Astrocyte (in vitro differentiated cells and primary cell): ENCODE measurements at regions not wholly inside any gene's neighbourhood (a gene's known extent, or its start where the extent isn't known, plus 50 kb on each side); places are given as distances from the start of the nearest gene placed in this dataset.

ENCODE experiments used
- DNase-seq: peaks from one replicate; pipeline ENCODE4 v3.0.0-alpha.2; 2010; ENCODE audit warnings: low read depth
- FAIRE-seq: peaks from 2 replicates; lab custom pipeline; 2011; peaks lifted over from hg19 to GRCh38; lab: Jason Lieb, UNC
- H2AFZ ChIP-seq: 2 replicates; pipeline ENCODE4 v1.6.0; 2012; ENCODE audit warnings: low read depth, low read length, inconsistent platforms
- H3K27ac ChIP-seq: 2 replicates; pipeline ENCODE4 v1.5.1; 2011; ENCODE audit warnings: low read depth, low read length, inconsistent platforms
- H3K27me3 ChIP-seq: 2 replicates; pipeline ENCODE4 v1.6.0; 2011; ENCODE audit warnings: low read length, inconsistent platforms; ENCODE audit not compliant: insufficient read depth
- H3K36me3 ChIP-seq: 2 replicates; pipeline ENCODE4 v1.5.1; 2011; ENCODE audit warnings: low read length, inconsistent platforms; ENCODE audit not compliant: insufficient read depth
- H3K4me1 ChIP-seq: 2 replicates; pipeline ENCODE4 v1.5.1; 2011; ENCODE audit warnings: low read length, inconsistent platforms; ENCODE audit not compliant: insufficient read depth
- H3K4me2 ChIP-seq: 2 replicates; pipeline ENCODE4 v1.6.0; 2012; ENCODE audit warnings: low read length, inconsistent platforms
- H3K4me3 ChIP-seq: 2 replicates; pipeline ENCODE4 v1.5.1; 2011; ENCODE audit warnings: low read depth, mild to moderate bottlenecking, low read length, inconsistent platforms; ENCODE audit not compliant: insufficient read depth
- H3K79me2 ChIP-seq: 2 replicates; pipeline ENCODE4 v1.6.0; 2012; ENCODE audit warnings: mild to moderate bottlenecking, low read length, inconsistent platforms; ENCODE audit not compliant: insufficient read depth
- H3K9ac ChIP-seq: 2 replicates; pipeline ENCODE4 v1.6.0; 2012; ENCODE audit warnings: mild to moderate bottlenecking, low read length, inconsistent platforms
- H3K9me3 ChIP-seq: 2 replicates; pipeline ENCODE4 v1.5.1; 2012; ENCODE audit warnings: low read depth, mild to moderate bottlenecking, low read length, inconsistent platforms; ENCODE audit not compliant: insufficient read depth
- H4K20me1 ChIP-seq: 2 replicates; pipeline ENCODE4 v1.6.0; 2012; ENCODE audit warnings: low read length, inconsistent platforms; ENCODE audit not compliant: insufficient read depth
- H3K27ac Mint-ChIP-seq: one replicate; pipeline ENCODE4 v1.8.0; 2021; ENCODE audit warnings: mild to moderate bottlenecking, mixed read lengths; ENCODE audit not compliant: unreplicated experiment
- H3K27me3 Mint-ChIP-seq: one replicate; pipeline ENCODE4 v1.8.0; 2021; ENCODE audit warnings: low read depth, mixed read lengths; ENCODE audit not compliant: unreplicated experiment
- H3K36me3 Mint-ChIP-seq: one replicate; pipeline ENCODE4 v1.8.0; 2021; ENCODE audit warnings: low read depth, mixed read lengths; ENCODE audit not compliant: unreplicated experiment
- H3K4me1 Mint-ChIP-seq: one replicate; pipeline ENCODE4 v1.8.0; 2021; ENCODE audit warnings: low read depth, mixed read lengths; ENCODE audit not compliant: unreplicated experiment
- H3K4me3 Mint-ChIP-seq: one replicate; pipeline ENCODE4 v1.8.0; 2021; ENCODE audit warnings: mild to moderate bottlenecking, moderate library complexity, mixed read lengths; ENCODE audit not compliant: unreplicated experiment
- H3K9me3 Mint-ChIP-seq: one replicate; pipeline ENCODE4 v1.8.0; 2021; ENCODE audit warnings: mild to moderate bottlenecking, mixed read lengths; ENCODE audit not compliant: unreplicated experiment
- EZH2 ChIP-seq: IDR thresholded peaks from 2 replicates; pipeline ENCODE4 v1.6.1; 2012; ENCODE audit warnings: mild to moderate bottlenecking, low read length, inconsistent platforms; ENCODE audit not compliant: insufficient read depth
- TF ChIP-seq, protein P1 (sequence below): IDR thresholded peaks from 2 replicates; pipeline ENCODE4 v1.5.1; 2011; ENCODE audit warnings: low read depth, mild to moderate bottlenecking, inconsistent platforms, low read length, moderate library complexity; ENCODE audit not compliant: insufficient read depth

DNA sequence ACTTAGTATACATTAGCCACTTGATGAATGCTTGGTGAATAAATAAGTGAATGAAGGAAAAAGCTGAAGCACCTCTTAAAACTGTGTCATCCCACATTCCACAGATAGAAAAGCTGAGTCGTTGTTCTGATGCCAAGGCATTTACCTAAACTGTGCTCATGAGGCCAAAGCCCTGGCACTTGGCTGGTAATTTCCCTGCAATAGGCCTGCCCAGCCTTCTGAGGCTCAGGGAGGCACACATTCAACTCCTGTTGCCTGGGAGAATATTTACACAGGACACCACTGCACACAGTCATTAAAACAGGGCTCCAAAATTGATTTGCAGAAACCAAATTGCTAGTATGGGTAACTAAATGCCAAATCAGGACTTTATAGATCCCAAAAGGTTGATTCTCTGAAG is 333.0 kb upstream of the C16orf82 start:
- peaks cover 2% of the 10 kb centered on the region for H3K9me3 Mint-ChIP-seq
- H3K9me3 ChIP-seq = no peaks in the 10 kb centered on the region
- no peaks in the 10 kb centered on the region for H3K4me1 Mint-ChIP-seq
- H3K36me3 Mint-ChIP-seq = no peaks in the 10 kb centered on the region
- no peaks in the 10 kb centered on the region for H3K27me3 ChIP-seq
- H3K36me3 ChIP-seq = no peaks in the 10 kb centered on the region
- H3K27me3 Mint-ChIP-seq = peaks cover 2% of the 10 kb centered on the region
- no peaks in the 10 kb centered on the region for H4K20me1 ChIP-seq
- DNase-seq (no peak), FAIRE-seq (no peak)
- no peak overlapping the region for H3K4me3 ChIP-seq
- H3K9ac ChIP-seq = no peak overlapping the region
- no peaks in the 10 kb centered on the region for H3K4me1 ChIP-seq
- H3K4me2 ChIP-seq = no peak overlapping the region
- no peak for TF ChIP-seq EZH2
- TF ChIP-seq, protein P1, sequence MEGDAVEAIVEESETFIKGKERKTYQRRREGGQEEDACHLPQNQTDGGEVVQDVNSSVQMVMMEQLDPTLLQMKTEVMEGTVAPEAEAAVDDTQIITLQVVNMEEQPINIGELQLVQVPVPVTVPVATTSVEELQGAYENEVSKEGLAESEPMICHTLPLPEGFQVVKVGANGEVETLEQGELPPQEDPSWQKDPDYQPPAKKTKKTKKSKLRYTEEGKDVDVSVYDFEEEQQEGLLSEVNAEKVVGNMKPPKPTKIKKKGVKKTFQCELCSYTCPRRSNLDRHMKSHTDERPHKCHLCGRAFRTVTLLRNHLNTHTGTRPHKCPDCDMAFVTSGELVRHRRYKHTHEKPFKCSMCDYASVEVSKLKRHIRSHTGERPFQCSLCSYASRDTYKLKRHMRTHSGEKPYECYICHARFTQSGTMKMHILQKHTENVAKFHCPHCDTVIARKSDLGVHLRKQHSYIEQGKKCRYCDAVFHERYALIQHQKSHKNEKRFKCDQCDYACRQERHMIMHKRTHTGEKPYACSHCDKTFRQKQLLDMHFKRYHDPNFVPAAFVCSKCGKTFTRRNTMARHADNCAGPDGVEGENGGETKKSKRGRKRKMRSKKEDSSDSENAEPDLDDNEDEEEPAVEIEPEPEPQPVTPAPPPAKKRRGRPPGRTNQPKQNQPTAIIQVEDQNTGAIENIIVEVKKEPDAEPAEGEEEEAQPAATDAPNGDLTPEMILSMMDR = no peak
- H3K79me2 ChIP-seq = no peaks in the 10 kb centered on the region
- no peak overlapping the region for H3K4me3 Mint-ChIP-seq
- H3K27ac ChIP-seq = no peak overlapping the region
- H3K27ac Mint-ChIP-seq = no peak overlapping the region
- no peak overlapping the region for H2AFZ ChIP-seq

GRCh38 chr16:26735521-26735920 is 331.2 kb upstream of the C16orf82 start:
- Mint-ChIP-seq H3K9me3 (peaks cover 2% of the 10 kb centered on the region), H3K4me1 (no peaks in the 10 kb centered on the region), H3K36me3 (no peaks in the 10 kb centered on the region), H3K27ac (no peak overlapping the region), H3K27me3 (peaks cover 2% of the 10 kb centered on the region), H3K4me3 (no peak overlapping the region)
- FAIRE-seq (no peak), DNase-seq (no peak)
- no peak overlapping the region for H3K4me2 ChIP-seq
- no peak overlapping the region for H2AFZ ChIP-seq
- H3K4me3 ChIP-seq = no peak overlapping the region
- no peaks in the 10 kb centered on the region for H4K20me1 ChIP-seq
- no peak overlapping the region for H3K9ac ChIP-seq
- no peaks in the 10 kb centered on the region for H3K4me1 ChIP-seq
- H3K9me3 ChIP-seq = no peaks in the 10 kb centered on the region
- no peak overlapping the region for H3K27ac ChIP-seq
- no peaks in the 10 kb centered on the region for H3K27me3 ChIP-seq
- H3K79me2 ChIP-seq = no peaks in the 10 kb centered on the region
- no peaks in the 10 kb centered on the region for H3K36me3 ChIP-seq
- TF ChIP-seq, protein P1 = no peak
- TF ChIP-seq EZH2 = no peak

- H3K27ac Mint-ChIP-seq = no peak overlapping the region
- Histone ChIP-seq H3K4me1 (no peaks in the 10 kb centered on the region), H3K4me2 (no peak overlapping the region), H2AFZ (no peak overlapping the region), H3K9me3 (no peaks in the 10 kb centered on the region), H3K79me2 (no peaks in the 10 kb centered on the region), H3K27ac (no peak overlapping the region), H3K9ac (no peak overlapping the region), H3K4me3 (no peak overlapping the region), H3K36me3 (no peaks in the 10 kb centered on the region), H4K20me1 (no peaks in the 10 kb centered on the region), H3K27me3 (no peaks in the 10 kb centered on the region)
- no peak for TF ChIP-seq EZH2
- no peak for FAIRE-seq
- no peak for DNase-seq
- H3K9me3 Mint-ChIP-seq = peaks cover 2% of the 10 kb centered on the region
- H3K4me1 Mint-ChIP-seq = no peaks in the 10 kb centered on the region
- H3K4me3 Mint-ChIP-seq = no peak overlapping the region
- H3K27me3 Mint-ChIP-seq = peaks cover 2% of the 10 kb centered on the region
- H3K36me3 Mint-ChIP-seq = no peaks in the 10 kb centered on the region
Measured at GRCh38 chr16:26736084-26736483, 330.6 kb upstream of the C16orf82 start.
